Parathyroid adenoma (tissue), 2 donors: ENCODE measurements at regions not wholly inside any gene's neighbourhood (a gene's known extent, or its start where the extent isn't known, plus 50 kb on each side); places are given as distances from the start of the nearest gene placed in this dataset.

Experiments used
- H2AFZ ChIP-seq: fragments of 300-600 bp; sonication (generic); one replicate; pipeline ENCODE4 v1.7.0; 2017; ENCODE audit warnings: antibody characterized with exemption, mild to moderate bottlenecking
- H3K27ac ChIP-seq: fragments of 300-600 bp; sonication (generic); one replicate; pipeline ENCODE4 v1.7.0; 2017
- H3K27me3 ChIP-seq: fragments of 300-600 bp; sonication (generic); one replicate; pipeline ENCODE4 v1.7.0; 2017; ENCODE audit warnings: low read length; ENCODE audit not compliant: control insufficient read depth, insufficient read depth
- H3K36me3 ChIP-seq: fragments of 300-600 bp; sonication (generic); one replicate; pipeline ENCODE4 v1.7.0; 2017; ENCODE audit warnings: low read length; ENCODE audit not compliant: control insufficient read depth, insufficient read depth
- H3K4me1 ChIP-seq: fragments of 300-600 bp; sonication (generic); one replicate; pipeline ENCODE4 v1.7.0; 2017; ENCODE audit warnings: control low read depth
- H3K4me2 ChIP-seq: fragments of 300-600 bp; sonication (generic); one replicate; pipeline ENCODE4 v1.7.0; 2017; ENCODE audit warnings: low read length
- H3K4me3 ChIP-seq: fragments of 300-600 bp; sonication (generic); one replicate; pipeline ENCODE4 v1.7.0; 2017; ENCODE audit warnings: low read depth, low read length
- H3K79me2 ChIP-seq: fragments of 300-600 bp; sonication (generic); one replicate; pipeline ENCODE4 v1.7.0; 2017; ENCODE audit warnings: control low read depth
- H3K9ac ChIP-seq: fragments of 300-600 bp; sonication (generic); one replicate; pipeline ENCODE4 v1.7.0; 2017; ENCODE audit warnings: mild to moderate bottlenecking
- H3K9me3 ChIP-seq: fragments of 300-600 bp; sonication (generic); one replicate; pipeline ENCODE4 v1.7.0; 2017; ENCODE audit warnings: low read length; ENCODE audit not compliant: control insufficient read depth
- CTCF ChIP-seq: fragments of 300-600 bp; sonication (generic); IDR thresholded peaks from one replicate; pipeline ENCODE4 v1.7.0; 2017; ENCODE audit warnings: antibody characterized with exemption, mild to moderate bottlenecking
- donor health status: primary hyperparathyroidism.

- H3K36me3 ChIP-seq = no peaks in the 10 kb centered on the region
- H3K27me3 ChIP-seq = no peaks in the 10 kb centered on the region
- H3K79me2 ChIP-seq = no peaks in the 10 kb centered on the region
- H3K4me1 ChIP-seq = no peaks in the 10 kb centered on the region
- no peak overlapping the region for H3K4me3 ChIP-seq
- no peak overlapping the region for H3K4me2 ChIP-seq
- no peaks in the 10 kb centered on the region for H3K9me3 ChIP-seq
- H3K9ac ChIP-seq = no peak overlapping the region
- TF ChIP-seq CTCF = no peak
- no peak overlapping the region for H2AFZ ChIP-seq
- H3K27ac ChIP-seq = no peak overlapping the region
These were observed 603.3 kb upstream of the IGFBP3 start for GRCh38 chr7:46524350-46524749.

GRCh38 chr7:46522354-46522906 lies 601.4 kb upstream of the IGFBP3 start:
- Histone ChIP-seq H2AFZ (no peak overlapping the region), H3K4me1 (no peaks in the 10 kb centered on the region), H3K27me3 (no peaks in the 10 kb centered on the region), H3K4me3 (no peak overlapping the region), H3K4me2 (no peak overlapping the region), H3K9ac (no peak overlapping the region), H3K36me3 (no peaks in the 10 kb centered on the region), H3K9me3 (no peaks in the 10 kb centered on the region), H3K27ac (no peak overlapping the region), H3K79me2 (no peaks in the 10 kb centered on the region)
- TF ChIP-seq CTCF = no peak

GRCh38 chr7:46518713-46519112 lies 597.6 kb upstream of the IGFBP3 start:
- Histone ChIP-seq H2AFZ (no peak overlapping the region), H3K27me3 (no peaks in the 10 kb centered on the region), H3K79me2 (no peaks in the 10 kb centered on the region), H3K4me2 (no peak overlapping the region), H3K27ac (no peak overlapping the region), H3K36me3 (no peaks in the 10 kb centered on the region), H3K9ac (no peak overlapping the region), H3K9me3 (no peaks in the 10 kb centered on the region), H3K4me1 (peaks cover 6% of the 10 kb centered on the region), H3K4me3 (no peak overlapping the region)
- no peak for TF ChIP-seq CTCF

GRCh38 chr7:46515844-46516590 lies 594.9 kb upstream of the IGFBP3 start:
- Histone ChIP-seq H3K36me3 (no peaks in the 10 kb centered on the region), H3K4me1 (peaks cover 6% of the 10 kb centered on the region), H3K9me3 (no peaks in the 10 kb centered on the region), H3K79me2 (no peaks in the 10 kb centered on the region), H3K27ac (no peak overlapping the region), H3K27me3 (no peaks in the 10 kb centered on the region), H3K4me3 (no peak overlapping the region), H2AFZ (peak overlapping the region; percentile 22), H3K9ac (no peak overlapping the region), H3K4me2 (no peak overlapping the region)
- TF ChIP-seq CTCF = no peak

- no peak overlapping the region for H3K4me2 ChIP-seq
- no peaks in the 10 kb centered on the region for H3K79me2 ChIP-seq
- TF ChIP-seq CTCF = no peak
- H3K4me3 ChIP-seq = no peak overlapping the region
- peaks cover 6% of the 10 kb centered on the region for H3K4me1 ChIP-seq
- H3K36me3 ChIP-seq = no peaks in the 10 kb centered on the region
- no peak overlapping the region for H3K27ac ChIP-seq
- H3K9me3 ChIP-seq = no peaks in the 10 kb centered on the region
- H3K9ac ChIP-seq = no peak overlapping the region
- H2AFZ ChIP-seq = no peak overlapping the region
- H3K27me3 ChIP-seq = no peaks in the 10 kb centered on the region
These were observed 592.4 kb upstream of the IGFBP3 start for GRCh38 chr7:46513447-46513848.
